ENCODE measurements at regions not wholly inside any gene's neighbourhood (a gene's known extent, or its start where the extent isn't known, plus 50 kb on each side); places are given as distances from the start of the nearest gene placed in this dataset.

GRCh38 chr21:28543975-28544374 is 448.7 kb downstream of the LTN1 start:
- no peak for TF ChIP-seq EP300 (IDR thresholded peaks at IDR 0.05; ENCODE audit: borderline replicate concordance)
- TF ChIP-seq ZBTB7A (IDR thresholded peaks at IDR 0.05; ENCODE audit: low read depth), result no peak
- no peak for TF ChIP-seq TCF12 (IDR thresholded peaks at IDR 0.05; ENCODE audit: low read depth)
- TF ChIP-seq USF1 (IDR thresholded peaks at IDR 0.05), result no peak

Data from Ishikawa (cell line).